ENCODE measurements at regions not wholly inside any gene's neighbourhood (a gene's known extent, or its start where the extent isn't known, plus 50 kb on each side); places are given as distances from the start of the nearest gene placed in this dataset.
A peak's percentile ranks its signal among the peaks of the same experiment; 100 is the strongest.

DNA sequence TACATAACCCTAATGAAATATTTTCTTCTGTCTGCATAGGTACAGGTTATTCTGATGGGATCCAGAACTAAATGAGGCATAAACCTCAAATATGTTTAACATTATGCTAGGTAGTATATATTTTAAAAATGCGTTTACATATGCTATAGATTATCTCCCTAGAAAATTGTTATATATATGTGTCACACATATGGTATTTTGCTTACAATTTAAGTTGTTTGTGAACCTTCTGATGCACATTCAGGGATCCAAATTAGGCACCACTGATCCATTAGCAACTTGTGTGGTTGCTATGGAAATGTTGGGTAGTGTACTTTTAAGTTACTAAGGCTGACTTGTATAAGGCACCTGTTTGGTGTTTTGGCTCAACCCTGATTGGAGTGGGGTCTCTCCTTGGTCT, 456.7 kb downstream of the AEBP2 start:
- TF ChIP-seq FOXA1 (IDR thresholded peaks at IDR 0.05) (no peak), ZNF384 (IDR thresholded peaks at IDR 0.05) (no peak), ELF4 (IDR thresholded peaks at IDR 0.05) (no peak), NFRKB (IDR thresholded peaks at IDR 0.05) (no peak), SP1 (IDR thresholded peaks at IDR 0.05) (no peak), BHLHE40 (IDR thresholded peaks at IDR 0.05; ENCODE audit: borderline replicate concordance) (no peak), FOXM1 (IDR thresholded peaks at IDR 0.05; ENCODE audit: borderline replicate concordance) (no peak), SUZ12 (IDR thresholded peaks at IDR 0.05) (no peak), TARDBP (IDR thresholded peaks at IDR 0.05) (no peak), ARNT (IDR thresholded peaks at IDR 0.05) (no peak), FOXK2 (IDR thresholded peaks at IDR 0.05) (no peak), LEF1 (IDR thresholded peaks at IDR 0.05; ENCODE audit: borderline replicate concordance) (no peak), CTBP1 (IDR thresholded peaks at IDR 0.05; ENCODE audit: borderline replicate concordance) (no peak), HDGF (IDR thresholded peaks at IDR 0.05; ENCODE audit: borderline replicate concordance) (no peak), L3MBTL2 (conservative IDR thresholded peaks at IDR 0.05) (no peak)
- TF ChIP-seq, protein P1, sequence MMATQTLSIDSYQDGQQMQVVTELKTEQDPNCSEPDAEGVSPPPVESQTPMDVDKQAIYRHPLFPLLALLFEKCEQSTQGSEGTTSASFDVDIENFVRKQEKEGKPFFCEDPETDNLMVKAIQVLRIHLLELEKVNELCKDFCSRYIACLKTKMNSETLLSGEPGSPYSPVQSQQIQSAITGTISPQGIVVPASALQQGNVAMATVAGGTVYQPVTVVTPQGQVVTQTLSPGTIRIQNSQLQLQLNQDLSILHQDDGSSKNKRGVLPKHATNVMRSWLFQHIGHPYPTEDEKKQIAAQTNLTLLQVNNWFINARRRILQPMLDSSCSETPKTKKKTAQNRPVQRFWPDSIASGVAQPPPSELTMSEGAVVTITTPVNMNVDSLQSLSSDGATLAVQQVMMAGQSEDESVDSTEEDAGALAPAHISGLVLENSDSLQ (IDR thresholded peaks at IDR 0.05) = no peak
- ChIA-PET POLR2A (no interaction called here), CTCF (no interaction called here)
- DNase-seq (ENCODE audit: extremely low spot score) = no peak

DNA sequence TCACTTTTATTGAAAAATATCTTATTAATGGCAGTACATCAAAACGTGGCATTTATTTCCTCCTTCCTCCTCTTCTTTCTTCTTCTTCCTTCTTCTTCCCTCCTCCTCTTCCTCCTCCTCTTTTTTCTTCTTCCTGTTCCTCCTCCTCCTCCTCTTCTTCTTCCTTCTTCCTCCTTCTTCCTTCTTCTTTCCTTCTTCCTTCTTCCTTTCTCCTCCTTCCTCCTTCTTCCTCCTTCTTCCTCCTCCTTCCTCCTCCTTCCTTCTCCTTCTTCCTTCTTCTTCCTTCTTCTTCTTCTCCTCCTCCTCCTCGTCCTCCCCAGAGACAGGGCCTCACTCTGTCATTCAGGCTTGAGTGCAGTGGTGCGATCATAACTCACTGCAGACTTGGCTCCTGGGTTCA, 457.2 kb downstream of the AEBP2 start:
- CTCF ChIA-PET = no interaction called here
- DNase-seq (ENCODE audit: extremely low spot score) = no peak
- POLR2A ChIA-PET = no interaction called here
- TF ChIP-seq LEF1 (IDR thresholded peaks at IDR 0.05; ENCODE audit: borderline replicate concordance) (no peak), NFRKB (IDR thresholded peaks at IDR 0.05) (no peak)

DNA sequence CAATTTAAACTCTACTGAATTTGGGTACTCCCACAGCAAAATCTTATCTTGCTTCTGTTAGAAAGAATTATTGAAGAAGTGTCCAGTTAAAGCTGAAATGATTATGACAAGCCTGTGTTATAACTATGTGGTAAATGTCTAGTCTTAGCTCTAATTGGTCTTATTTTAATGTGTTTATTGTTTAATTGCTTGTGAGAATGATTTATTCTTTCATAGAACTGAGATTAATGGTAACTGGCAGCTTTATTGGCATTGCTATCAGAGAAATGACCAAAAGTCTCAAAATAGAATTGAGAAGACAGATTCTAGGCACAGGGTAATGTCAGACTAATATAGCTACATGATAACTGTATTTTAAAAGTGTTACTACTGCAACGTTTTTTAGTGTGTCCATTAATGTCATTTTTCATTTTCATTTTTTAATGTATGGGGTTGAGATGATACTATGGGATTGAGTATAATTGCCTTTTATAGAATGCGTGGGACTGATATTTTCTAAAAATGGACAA, 458.7 kb downstream of the AEBP2 start:
- ChIA-PET CTCF (no interaction called here), POLR2A (no interaction called here)
- TF ChIP-seq LEF1 (IDR thresholded peaks at IDR 0.05; ENCODE audit: borderline replicate concordance) = no peak
- TF ChIP-seq, protein P1 (IDR thresholded peaks at IDR 0.05) = peak; percentile 53
- DNase-seq (ENCODE audit: extremely low spot score) = no peak

DNA sequence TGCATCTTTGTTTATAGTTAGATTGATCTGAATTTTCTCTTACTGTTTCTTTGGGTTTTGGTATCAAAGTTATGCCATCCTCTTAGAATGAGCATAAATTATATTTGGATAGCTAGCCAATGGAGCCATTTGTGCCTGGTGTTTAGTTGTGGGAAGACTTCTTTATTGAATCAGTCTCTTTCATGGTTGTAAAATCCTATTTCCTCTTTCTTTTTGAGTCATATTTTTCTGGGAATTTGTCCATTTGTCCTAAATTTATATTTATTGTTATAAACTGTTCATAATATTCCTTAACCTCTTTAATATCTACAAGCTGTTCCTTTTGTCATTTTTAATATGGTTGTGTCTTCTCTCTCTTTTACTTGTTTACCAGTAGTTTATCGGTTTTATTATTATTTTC, 462.5 kb downstream of the AEBP2 start:
- DNase-seq (ENCODE audit: extremely low spot score) = no peak
- POLR2A ChIA-PET = no interaction called here
- CTCF ChIA-PET = no interaction called here
- TF ChIP-seq LEF1 (IDR thresholded peaks at IDR 0.05; ENCODE audit: borderline replicate concordance) (no peak), FOXA1 (IDR thresholded peaks at IDR 0.05) (no peak), SUZ12 (IDR thresholded peaks at IDR 0.05) (no peak)
- TF ChIP-seq, protein P1 (IDR thresholded peaks at IDR 0.05) = no peak

DNA sequence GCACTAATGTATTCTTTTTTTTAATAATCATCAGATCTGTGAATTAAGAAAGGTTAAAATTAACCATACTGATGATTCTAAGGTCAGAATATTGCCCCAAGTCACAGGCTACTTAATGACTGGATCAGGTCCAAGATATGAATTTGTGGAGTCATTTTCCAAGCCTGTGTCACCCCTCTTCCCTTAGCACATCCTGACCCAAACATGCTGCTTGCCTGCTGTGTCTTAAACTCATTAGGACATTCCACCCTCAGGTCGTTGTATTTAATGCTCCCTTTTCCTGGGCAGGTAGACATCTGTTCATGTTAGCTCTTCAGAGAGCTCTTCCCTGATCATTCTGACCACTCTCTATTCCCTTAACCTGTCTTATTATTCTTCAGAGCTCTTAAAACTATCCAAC, 463.5 kb upstream of the PDE3A start:
- POLR2A ChIA-PET = no interaction called here

DNA sequence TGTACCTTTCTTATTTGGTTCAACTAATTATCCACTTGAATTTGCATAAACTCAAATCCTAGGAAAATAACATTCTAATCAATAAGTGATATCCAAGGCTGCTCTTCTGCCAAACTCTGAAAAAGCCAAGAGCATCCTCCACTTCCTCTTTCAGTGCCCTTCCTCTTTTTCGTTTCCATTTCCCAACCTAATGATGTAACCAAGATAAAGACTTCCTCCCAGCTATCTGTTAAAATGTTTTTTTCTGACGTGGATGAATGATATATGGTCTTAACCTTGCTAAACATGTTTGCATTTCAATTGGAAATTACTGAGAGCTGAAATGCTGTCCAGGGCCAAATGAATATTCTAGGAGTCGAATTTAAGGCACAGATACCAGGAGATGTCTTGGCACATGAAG, 459.5 kb upstream of the PDE3A start:
- CTCF ChIA-PET = no interaction called here
- no peak for TF ChIP-seq FOXA1 (IDR thresholded peaks at IDR 0.05)
- no peak for TF ChIP-seq BHLHE40 (IDR thresholded peaks at IDR 0.05; ENCODE audit: borderline replicate concordance)
- no peak for TF ChIP-seq L3MBTL2 (conservative IDR thresholded peaks at IDR 0.05)
- no peak for TF ChIP-seq LEF1 (IDR thresholded peaks at IDR 0.05; ENCODE audit: borderline replicate concordance)
- TF ChIP-seq ARNT (IDR thresholded peaks at IDR 0.05) = no peak
- TF ChIP-seq, protein P1 (IDR thresholded peaks at IDR 0.05) = no peak
- no peak for TF ChIP-seq TARDBP (IDR thresholded peaks at IDR 0.05)
- no peak for TF ChIP-seq NFRKB (IDR thresholded peaks at IDR 0.05)
- no peak for TF ChIP-seq SUZ12 (IDR thresholded peaks at IDR 0.05)
- TF ChIP-seq ZNF384 (IDR thresholded peaks at IDR 0.05) = no peak
- no peak for TF ChIP-seq FOXM1 (IDR thresholded peaks at IDR 0.05; ENCODE audit: borderline replicate concordance)
- TF ChIP-seq SP1 (IDR thresholded peaks at IDR 0.05) = no peak
- TF ChIP-seq FOXK2 (IDR thresholded peaks at IDR 0.05) = no peak
- no peak for TF ChIP-seq ELF4 (IDR thresholded peaks at IDR 0.05)
- TF ChIP-seq CTBP1 (IDR thresholded peaks at IDR 0.05; ENCODE audit: borderline replicate concordance) = no peak
- TF ChIP-seq HDGF (IDR thresholded peaks at IDR 0.05; ENCODE audit: borderline replicate concordance) = no peak
- DNase-seq (ENCODE audit: extremely low spot score) = no peak
- POLR2A ChIA-PET = no interaction called here

More for the DNA sequence above, 463.5 kb upstream of the PDE3A start:
- TF ChIP-seq FOXA1 (IDR thresholded peaks at IDR 0.05) (no peak), NFRKB (IDR thresholded peaks at IDR 0.05) (no peak), TARDBP (IDR thresholded peaks at IDR 0.05) (no peak), BHLHE40 (IDR thresholded peaks at IDR 0.05; ENCODE audit: borderline replicate concordance) (no peak), FOXK2 (IDR thresholded peaks at IDR 0.05) (no peak), HDGF (IDR thresholded peaks at IDR 0.05; ENCODE audit: borderline replicate concordance) (no peak), LEF1 (IDR thresholded peaks at IDR 0.05; ENCODE audit: borderline replicate concordance) (no peak), SUZ12 (IDR thresholded peaks at IDR 0.05) (no peak), SP1 (IDR thresholded peaks at IDR 0.05) (no peak), ZNF384 (IDR thresholded peaks at IDR 0.05) (no peak), L3MBTL2 (conservative IDR thresholded peaks at IDR 0.05) (no peak), CTBP1 (IDR thresholded peaks at IDR 0.05; ENCODE audit: borderline replicate concordance) (no peak), ELF4 (IDR thresholded peaks at IDR 0.05) (no peak), ARNT (IDR thresholded peaks at IDR 0.05) (no peak), FOXM1 (IDR thresholded peaks at IDR 0.05; ENCODE audit: borderline replicate concordance) (no peak)
- TF ChIP-seq, protein P1 (IDR thresholded peaks at IDR 0.05) = no peak
- CTCF ChIA-PET = no interaction called here
- DNase-seq (ENCODE audit: extremely low spot score) = no peak

Measured in HEK293T (cell line).